ENCODE measurements at regions not wholly inside any gene's neighbourhood (a gene's known extent, or its start where the extent isn't known, plus 50 kb on each side); places are given as distances from the start of the nearest gene placed in this dataset.
A peak's percentile ranks its signal among the peaks of the same experiment; 100 is the strongest.

DNA sequence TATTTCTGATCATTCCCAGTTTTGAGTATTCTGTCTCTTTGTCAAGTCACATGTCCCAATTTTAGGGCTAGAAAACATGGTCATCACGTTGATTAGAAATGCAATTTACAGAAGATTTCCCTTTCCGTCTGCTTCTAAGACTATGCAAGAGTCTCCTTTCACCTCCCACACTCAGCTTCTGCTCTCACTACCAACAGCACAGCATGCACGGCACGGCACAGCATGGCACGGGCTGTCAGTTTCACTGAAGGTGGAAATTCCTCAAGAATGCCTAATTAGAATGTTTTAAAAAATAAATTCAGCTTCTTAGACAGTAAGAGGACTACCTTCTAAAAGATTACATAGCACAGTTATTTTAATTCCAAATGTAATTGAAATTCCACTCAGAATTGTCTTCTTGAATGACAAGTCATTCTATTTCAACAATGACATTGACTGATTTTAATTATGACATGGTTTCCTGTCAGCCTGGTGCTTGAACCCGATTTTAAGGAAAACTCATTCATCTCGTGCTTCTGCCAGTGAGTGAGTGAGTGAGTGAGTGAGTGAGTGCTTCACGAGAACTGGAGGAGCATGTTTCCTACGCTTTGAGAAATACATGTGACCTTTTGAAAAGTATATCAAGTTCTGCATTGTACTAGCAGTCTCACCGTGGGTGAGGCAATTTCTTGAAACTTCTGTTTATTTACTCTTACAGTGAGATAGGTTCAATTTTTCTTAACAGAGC, 124.8 kb upstream of the SORBS2 start:
- H3K4me1 ChIP-seq (replicated peaks in 1 of 2): peaks cover 29 to 36% of the 10 kb centered on the region in 2 donors
- H3K4me3 ChIP-seq: no peak overlapping the region
- ATAC-seq (replicated peaks in 6 of 8): no peak
- 18 to 83% (median 73%) methylated on average over 5 to 10 of the region's 10 CpGs; no CpG with 5 or more reads in 1 of the 10 experiments for WGBS, 10 experiments
- H3K27ac ChIP-seq: no peak overlapping the region
- in situ Hi-C loops (cut with MboI; ENCODE audit: low pct_unique_long_range_greater_than_20kb in 2 of 9, low sequenced_read_pairs in 9 of 9, unreplicated experiment in 9 of 9): no loop called here

DNA sequence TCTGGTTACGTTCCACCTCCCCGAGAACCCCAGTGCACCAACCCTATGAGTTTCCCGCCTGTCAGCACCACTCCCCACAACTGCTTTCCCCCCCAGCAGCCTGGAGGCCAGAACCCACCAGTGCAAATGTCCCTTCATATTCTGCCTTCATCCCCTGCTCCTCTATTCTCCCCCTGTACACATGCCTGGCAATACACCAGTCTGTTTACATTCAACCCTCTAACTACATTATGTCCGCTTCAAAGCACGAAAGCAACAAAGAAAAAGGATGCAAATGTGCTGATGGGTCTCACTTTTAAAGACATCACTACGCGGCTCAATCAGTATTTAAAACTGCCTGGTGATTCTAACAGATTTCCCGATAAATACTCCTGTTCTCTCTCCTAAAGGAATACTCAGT, 126.7 kb upstream of the SORBS2 start:
- peak in 5 of 8 experiments; percentile 25 to 68 (median 53) for ATAC-seq (replicated peaks in 6 of 8)
- H3K4me3 ChIP-seq: no peak overlapping the region
- in situ Hi-C loops (cut with MboI; ENCODE audit: low pct_unique_long_range_greater_than_20kb in 2 of 9, low sequenced_read_pairs in 9 of 9, unreplicated experiment in 9 of 9): no loop called here
- H3K4me1 ChIP-seq (replicated peaks in 1 of 2): peaks cover 16 to 24% of the 10 kb centered on the region in 2 donors
- H3K27ac ChIP-seq: no peak overlapping the region
- WGBS, 10 experiments: 30 to 100% (median 65%) methylated on average over 2 to 7 of the region's 8 CpGs; no CpG with 5 or more reads in 2 of the 10 experiments

DNA sequence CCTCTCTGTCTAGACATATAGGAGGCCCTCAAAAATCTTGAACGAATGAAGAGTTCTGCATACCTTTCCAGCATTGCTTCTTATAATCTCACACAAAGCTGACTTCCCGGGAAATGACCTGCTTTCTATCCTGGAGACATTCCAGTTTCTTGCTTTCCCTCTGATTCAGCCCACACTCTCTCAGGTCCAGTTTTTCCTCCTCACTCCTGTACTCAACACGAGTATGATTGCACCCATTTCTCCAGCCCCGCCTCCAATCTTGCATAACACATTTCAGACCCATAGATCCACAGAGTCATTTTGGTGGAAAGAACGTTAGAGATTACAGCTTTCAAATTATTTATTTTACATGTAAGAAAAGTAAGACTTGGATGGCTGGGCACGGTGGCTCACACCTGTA, 127.5 kb upstream of the TLR3 start:
- ATAC-seq (replicated peaks in 6 of 8): no peak
- H3K4me3 ChIP-seq: no peak overlapping the region
- in situ Hi-C loops (cut with MboI; ENCODE audit: low pct_unique_long_range_greater_than_20kb in 2 of 9, low sequenced_read_pairs in 9 of 9, unreplicated experiment in 9 of 9): no loop called here
- peaks cover 10 to 21% of the 10 kb centered on the region in 2 donors for H3K4me1 ChIP-seq (replicated peaks in 1 of 2)
- WGBS, 10 experiments: 18 to 100% (median 81%) methylated on average over 1 to 6 of the region's 6 CpGs
- no peak overlapping the region for H3K27ac ChIP-seq

DNA sequence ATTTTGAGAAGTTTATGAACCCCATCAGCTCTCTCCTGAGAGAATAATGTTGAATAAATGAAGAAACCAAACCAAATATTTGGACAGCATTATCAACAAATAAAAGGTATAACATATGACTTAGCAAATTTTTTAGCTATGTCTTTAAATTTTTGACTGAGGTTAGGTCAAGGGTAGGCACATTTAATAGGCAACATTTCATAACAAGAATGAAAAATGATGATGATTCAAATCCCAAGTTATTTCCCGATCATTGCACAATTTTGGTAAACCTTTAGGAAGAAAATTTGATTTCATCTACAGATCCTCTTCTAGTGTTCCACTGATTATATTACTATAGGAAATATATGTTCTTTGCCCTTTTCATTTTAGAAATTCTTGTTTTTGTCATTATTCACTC, 123.7 kb upstream of the TLR3 start:
- no peak overlapping the region for H3K4me3 ChIP-seq
- ATAC-seq (replicated peaks in 6 of 8): no peak
- 0 to 100% (median 87%) methylated on average over 1 of the region's 1 CpG for WGBS, 10 experiments
- peaks cover 3% of the 10 kb centered on the region in 2 donors for H3K4me1 ChIP-seq (replicated peaks in 1 of 2)
- H3K27ac ChIP-seq: no peak overlapping the region
- in situ Hi-C loops (cut with MboI; ENCODE audit: low pct_unique_long_range_greater_than_20kb in 2 of 9, low sequenced_read_pairs in 9 of 9, unreplicated experiment in 9 of 9): no loop called here

DNA sequence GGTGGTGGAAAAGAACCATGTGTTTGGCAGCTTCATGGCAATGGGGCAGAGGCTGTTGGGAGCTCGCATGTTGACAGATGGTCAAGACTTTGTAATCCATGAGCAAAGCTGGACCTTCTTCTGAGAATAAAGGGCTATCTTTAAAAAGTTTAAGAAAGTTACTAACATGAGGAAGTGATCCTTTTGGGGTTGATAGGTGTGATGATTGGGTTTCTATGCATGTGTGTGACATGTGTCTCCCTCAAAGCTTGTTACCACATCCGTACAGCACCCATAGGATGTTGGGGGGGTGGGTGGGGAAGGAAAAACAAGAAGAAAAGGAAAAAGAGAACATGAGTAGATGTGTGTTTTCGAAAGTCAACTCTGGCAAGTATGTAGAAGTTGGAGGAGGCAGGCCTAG, 123.0 kb upstream of the TLR3 start:
- H3K27ac ChIP-seq: no peak overlapping the region
- 60 to 100% (median 73%) methylated on average over 1 to 2 of the region's 3 CpGs; no CpG with 5 or more reads in 4 of the 10 experiments for WGBS, 10 experiments
- no peak for ATAC-seq (replicated peaks in 6 of 8)
- in situ Hi-C loops (cut with MboI; ENCODE audit: low pct_unique_long_range_greater_than_20kb in 2 of 9, low sequenced_read_pairs in 9 of 9, unreplicated experiment in 9 of 9): no loop called here
- no peak overlapping the region for H3K4me3 ChIP-seq
- H3K4me1 ChIP-seq (replicated peaks in 1 of 2): peaks cover 9% of the 10 kb centered on the region in 2 donors

DNA sequence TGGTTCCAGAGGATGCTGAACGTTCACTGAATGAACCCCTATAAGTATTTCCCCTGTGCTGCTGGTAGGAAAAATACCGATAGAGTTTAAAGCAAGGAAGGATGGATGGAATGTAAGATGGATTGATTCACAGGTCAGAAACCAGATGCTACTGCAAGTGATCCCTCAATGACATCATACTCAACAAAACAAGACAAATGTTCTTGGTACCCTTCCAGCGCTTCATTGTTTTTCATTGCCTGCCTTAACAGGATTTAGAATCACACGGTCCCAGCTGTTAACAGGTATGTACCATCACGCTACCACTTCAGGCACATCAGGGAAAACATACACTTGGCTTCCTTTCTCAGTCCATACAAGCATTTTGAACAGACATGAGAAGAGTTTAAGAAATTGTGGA, 118.1 kb upstream of the TLR3 start:
- Histone ChIP-seq H3K27ac (no peak overlapping the region), H3K4me1 (replicated peaks in 1 of 2) (peaks cover 23 to 31% of the 10 kb centered on the region in 2 donors), H3K4me3 (no peak overlapping the region)
- peak in 5 of 8 experiments; percentile 19 to 61 (median 46) for ATAC-seq (replicated peaks in 6 of 8)
- 21 to 92% (median 48%) methylated on average over 1 to 5 of the region's 5 CpGs; no CpG with 5 or more reads in 2 of the 10 experiments for WGBS, 10 experiments
- in situ Hi-C loops (cut with MboI; ENCODE audit: low pct_unique_long_range_greater_than_20kb in 2 of 9, low sequenced_read_pairs in 9 of 9, unreplicated experiment in 9 of 9): no loop called here

DNA sequence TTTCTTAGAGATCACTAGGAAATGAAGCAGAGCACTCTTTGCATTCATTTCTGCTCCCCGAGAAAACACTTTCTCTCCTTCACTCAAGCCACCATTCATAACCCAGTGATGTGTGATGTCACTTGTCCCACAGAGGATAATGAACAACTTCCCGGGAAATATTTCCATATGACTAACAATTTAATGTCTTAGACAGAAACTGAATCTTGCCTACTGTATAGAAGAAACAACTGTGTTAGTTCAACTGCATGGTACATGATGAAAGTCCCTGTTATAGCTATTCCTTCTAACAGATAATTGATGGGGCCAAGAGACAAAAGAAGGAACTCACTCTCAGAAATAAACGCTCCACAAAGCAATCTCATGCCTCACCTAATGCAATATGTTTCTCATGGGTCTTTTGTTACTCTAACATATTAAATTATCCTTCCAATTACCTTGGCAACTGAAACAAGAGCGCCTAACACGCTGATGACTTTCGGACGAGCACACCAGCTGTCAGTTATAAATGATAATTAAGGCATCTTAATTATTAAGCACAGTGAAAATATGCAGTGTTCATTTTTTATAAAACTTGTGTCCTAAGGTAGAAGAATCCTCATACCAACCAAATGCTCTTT, 113.7 kb upstream of the TLR3 start:
- 0 to 94% (median 29%) methylated on average over 2 to 7 of the region's 7 CpGs for WGBS, 10 experiments
- peak overlapping the region; percentile 10 to 41 (median 35) for H3K4me3 ChIP-seq
- H3K27ac ChIP-seq: peak overlapping the region in 1 of 2 donors; percentile 84
- in situ Hi-C loops (cut with MboI; ENCODE audit: low pct_unique_long_range_greater_than_20kb in 2 of 9, low sequenced_read_pairs in 9 of 9, unreplicated experiment in 9 of 9): no loop called here
- H3K4me1 ChIP-seq (replicated peaks in 1 of 2): peaks cover 24 to 36% of the 10 kb centered on the region in 2 donors
- peak in 5 of 8 experiments; percentile 48 to 78 (median 64) for ATAC-seq (replicated peaks in 6 of 8)

DNA sequence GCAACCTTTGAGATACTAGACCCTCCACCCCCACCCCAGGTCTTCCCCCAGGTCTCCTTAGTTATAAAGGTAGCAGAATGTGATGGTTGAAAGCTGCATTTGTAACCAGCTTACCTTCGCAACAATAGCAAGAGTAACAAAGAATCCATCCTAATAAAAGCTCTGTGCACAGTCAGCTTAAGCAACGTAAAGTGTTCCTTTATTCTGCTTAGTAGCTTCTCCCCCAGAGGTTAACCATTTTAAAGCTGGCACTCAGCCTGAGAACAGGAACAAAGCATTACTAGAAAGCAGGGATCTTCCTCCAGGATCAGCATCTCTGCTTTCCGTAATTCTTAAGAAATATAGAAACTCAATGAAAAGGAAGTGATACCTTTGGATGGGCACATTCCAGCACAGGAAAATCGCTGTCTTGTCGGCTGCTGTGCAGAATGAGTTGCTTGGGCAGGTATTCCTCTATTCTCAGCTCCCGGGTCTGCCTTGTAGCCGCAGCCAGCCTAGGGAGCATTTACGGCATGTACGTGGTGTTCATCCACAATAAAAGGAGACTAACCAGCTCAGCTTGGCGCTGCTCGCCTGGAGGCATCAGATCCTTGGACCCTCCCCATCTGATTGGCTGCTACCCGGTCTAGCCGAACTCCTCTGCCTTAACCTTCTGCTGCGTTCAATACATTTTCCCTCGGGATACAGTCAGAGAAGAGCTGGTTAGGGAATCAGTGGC, 113.0 kb upstream of the TLR3 start:
- in situ Hi-C loops (cut with MboI; ENCODE audit: low pct_unique_long_range_greater_than_20kb in 2 of 9, low sequenced_read_pairs in 9 of 9, unreplicated experiment in 9 of 9): no loop called here
- peak overlapping the region; percentile 10 to 41 (median 35) for H3K4me3 ChIP-seq
- 19 to 84% (median 50%) methylated on average over 3 to 11 of the region's 15 CpGs; no CpG with 5 or more reads in 1 of the 10 experiments for WGBS, 10 experiments

DNA sequence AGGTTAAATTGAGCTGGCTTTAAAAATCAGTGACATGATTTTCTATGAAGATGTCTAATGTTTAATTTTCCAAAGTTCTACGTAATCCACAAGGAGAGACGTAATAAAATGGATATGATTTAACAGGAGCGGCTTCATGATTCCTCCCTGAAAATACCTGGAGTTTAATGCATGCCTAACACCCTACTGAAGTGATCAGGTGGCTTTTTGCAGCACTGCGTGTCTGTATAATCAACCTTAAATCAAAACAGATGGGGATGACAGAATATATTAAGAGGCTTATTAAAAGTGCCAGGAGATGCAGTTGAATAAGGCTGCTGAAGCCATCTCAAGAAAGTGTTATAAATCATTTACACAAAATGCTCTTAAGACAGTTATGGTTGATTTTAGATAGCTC, 112.4 kb upstream of the TLR3 start:
- peak overlapping the region in 4 of 5 donors; percentile 34 to 41 (median 38) for H3K4me3 ChIP-seq
- WGBS, 10 experiments: 23 to 82% (median 69%) methylated on average over 3 to 4 of the region's 4 CpGs; no CpG with 5 or more reads in 1 of the 10 experiments
- in situ Hi-C loops (cut with MboI; ENCODE audit: low pct_unique_long_range_greater_than_20kb in 2 of 9, low sequenced_read_pairs in 9 of 9, unreplicated experiment in 9 of 9): no loop called here
- H3K27ac ChIP-seq: peak overlapping the region; percentile 14 to 84
- peak in 5 of 8 experiments; percentile 4 to 63 (median 47) for ATAC-seq (replicated peaks in 6 of 8)
- peaks cover 12 to 23% of the 10 kb centered on the region in 2 donors for H3K4me1 ChIP-seq (replicated peaks in 1 of 2)

More for the DNA sequence above, 113.0 kb upstream of the TLR3 start:
- Histone ChIP-seq H3K27ac (peak overlapping the region; percentile 14 to 84), H3K4me1 (replicated peaks in 1 of 2) (peaks cover 18 to 28% of the 10 kb centered on the region in 2 donors)
- ATAC-seq (replicated peaks in 6 of 8): peak in 5 of 8 experiments; percentile 57 to 81 (median 70)

DNA sequence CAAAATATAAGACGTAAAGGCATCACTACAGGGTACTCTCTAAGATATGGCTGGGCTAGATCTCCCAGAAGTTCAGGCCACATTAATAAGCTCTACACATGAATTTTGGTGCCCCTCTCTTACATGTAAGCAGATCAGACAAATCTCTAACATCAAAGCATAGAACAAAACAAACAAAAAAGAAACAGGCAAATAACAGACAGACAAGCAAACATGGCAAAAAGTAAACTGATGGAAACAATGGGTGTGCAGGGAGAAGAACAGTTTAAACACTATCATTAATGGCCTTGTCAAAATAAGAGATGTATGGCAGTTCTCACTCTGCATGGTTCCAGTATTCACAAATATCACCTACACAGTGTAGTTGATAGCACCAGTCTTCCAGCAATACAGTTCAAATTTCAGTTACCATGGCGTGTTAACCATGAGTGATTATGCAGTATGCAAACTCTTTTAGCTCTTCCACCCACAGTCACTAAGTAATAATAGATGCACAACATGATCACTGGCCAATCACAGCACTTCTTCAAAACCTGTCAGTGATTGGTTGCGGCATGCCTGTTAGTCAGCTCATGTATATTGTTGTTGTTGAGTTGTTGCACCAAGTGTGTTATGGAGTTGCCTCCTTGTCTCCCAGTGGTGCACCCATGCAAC, 110.7 kb upstream of the TLR3 start:
- in situ Hi-C loops (cut with MboI; ENCODE audit: low pct_unique_long_range_greater_than_20kb in 2 of 9, low sequenced_read_pairs in 9 of 9, unreplicated experiment in 9 of 9): no loop called here
- Histone ChIP-seq H3K4me3 (no peak overlapping the region), H3K27ac (no peak overlapping the region), H3K4me1 (replicated peaks in 1 of 2) (peaks cover 11 to 23% of the 10 kb centered on the region in 2 donors)
- WGBS, 10 experiments: 0 to 100% (median 100%) methylated on average over 1 to 3 of the region's 3 CpGs
- ATAC-seq (replicated peaks in 6 of 8): peak in 4 of 8 experiments; percentile 59 to 99 (median 81)

DNA sequence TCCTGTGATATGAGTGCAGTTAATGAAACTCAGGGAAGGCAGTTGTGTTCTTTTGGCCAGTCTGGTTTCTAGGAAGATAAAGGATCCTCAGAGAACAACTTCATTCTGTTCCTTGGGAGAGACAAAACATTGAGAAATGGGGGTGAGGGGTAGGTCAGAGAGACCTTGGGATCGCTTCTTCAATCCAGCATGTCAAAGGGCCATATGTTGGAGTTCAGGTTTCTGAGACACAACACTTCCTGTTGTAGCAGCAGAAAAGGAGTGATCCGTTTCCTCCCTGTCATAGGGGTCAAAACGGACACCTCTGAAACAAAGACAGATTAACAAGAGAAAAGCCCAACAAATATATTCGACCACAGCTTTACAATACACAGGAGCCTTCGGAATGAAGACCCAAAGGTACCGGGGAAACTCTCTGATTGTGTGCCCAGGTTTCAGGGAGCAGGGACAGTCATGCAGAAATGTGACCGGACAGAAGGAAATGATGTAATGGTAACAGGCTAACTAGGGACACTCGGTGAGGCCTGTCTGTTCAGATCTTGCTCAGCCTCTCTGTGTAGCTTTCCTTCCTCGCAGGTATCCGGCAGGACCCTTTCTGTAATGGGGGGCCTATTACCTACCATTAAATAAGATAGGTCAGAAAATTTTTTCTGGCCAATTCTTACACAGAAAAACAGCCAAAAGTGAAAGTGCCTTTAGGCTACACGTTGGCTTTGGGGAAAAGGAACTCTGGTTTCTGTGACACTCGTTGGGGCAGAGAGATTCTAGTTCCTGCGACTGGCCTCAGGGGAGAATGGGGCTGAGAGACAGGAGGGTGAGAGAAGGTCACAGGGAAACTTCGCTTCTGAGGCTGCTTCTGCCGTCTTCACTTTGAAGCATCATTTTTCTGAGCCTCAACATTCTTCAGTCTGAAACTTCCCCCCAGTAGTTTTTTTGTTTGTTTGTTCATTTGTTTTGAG, 103.3 kb upstream of the TLR3 start:
- Histone ChIP-seq H3K4me3 (no peak overlapping the region), H3K27ac (no peak overlapping the region), H3K4me1 (replicated peaks in 1 of 2) (peaks cover 4 to 5% of the 10 kb centered on the region in 2 donors)
- WGBS, 10 experiments: 47 to 82% (median 70%) methylated on average over 1 to 11 of the region's 15 CpGs
- in situ Hi-C loops (cut with MboI; ENCODE audit: low pct_unique_long_range_greater_than_20kb in 2 of 9, low sequenced_read_pairs in 9 of 9, unreplicated experiment in 9 of 9): no loop called here
- no peak for ATAC-seq (replicated peaks in 6 of 8)

DNA sequence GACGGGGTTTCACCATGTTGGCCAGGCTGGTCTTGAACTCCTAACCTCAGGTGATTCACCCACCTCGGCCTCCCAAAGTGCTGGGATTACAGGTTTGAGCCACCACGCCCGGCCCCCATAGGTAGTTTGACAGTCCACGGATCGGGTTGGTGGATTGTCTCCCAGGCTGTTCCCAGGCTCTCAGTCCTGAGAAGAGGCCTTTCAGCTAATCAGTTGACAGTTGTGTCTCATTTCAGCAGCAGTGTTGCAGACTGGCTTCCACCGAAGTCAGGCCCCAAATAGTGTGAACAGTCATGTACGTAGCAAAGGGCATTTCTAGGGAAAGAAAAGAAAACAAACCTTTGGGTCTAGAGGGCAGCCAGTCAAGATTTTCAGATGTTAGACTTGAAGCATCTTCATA, 102.4 kb upstream of the TLR3 start:
- no peak for ATAC-seq (replicated peaks in 6 of 8)
- H3K4me3 ChIP-seq: no peak overlapping the region
- in situ Hi-C loops (cut with MboI; ENCODE audit: low pct_unique_long_range_greater_than_20kb in 2 of 9, low sequenced_read_pairs in 9 of 9, unreplicated experiment in 9 of 9): no loop called here
- peaks cover 4 to 5% of the 10 kb centered on the region in 2 donors for H3K4me1 ChIP-seq (replicated peaks in 1 of 2)
- 35 to 100% (median 93%) methylated on average over 1 to 7 of the region's 8 CpGs; no CpG with 5 or more reads in 4 of the 10 experiments for WGBS, 10 experiments
- no peak overlapping the region for H3K27ac ChIP-seq

Measured in motor neuron (in vitro differentiated cells).